SHP77 (cell line): ENCODE measurements at regions not wholly inside any gene's neighbourhood (a gene's known extent, or its start where the extent isn't known, plus 50 kb on each side); places are given as distances from the start of the nearest gene placed in this dataset.
"Not testable (repeated sequence)": the region's sequence is repeated elsewhere in the genome, so short reads cannot be mapped to it uniquely, and the experiment has no call there.

Experiments used
- DNase-seq, 2 experiments: peaks; one replicate each; lab custom pipeline; 2025; lab: John Stamatoyannopoulos, UW

DNA sequence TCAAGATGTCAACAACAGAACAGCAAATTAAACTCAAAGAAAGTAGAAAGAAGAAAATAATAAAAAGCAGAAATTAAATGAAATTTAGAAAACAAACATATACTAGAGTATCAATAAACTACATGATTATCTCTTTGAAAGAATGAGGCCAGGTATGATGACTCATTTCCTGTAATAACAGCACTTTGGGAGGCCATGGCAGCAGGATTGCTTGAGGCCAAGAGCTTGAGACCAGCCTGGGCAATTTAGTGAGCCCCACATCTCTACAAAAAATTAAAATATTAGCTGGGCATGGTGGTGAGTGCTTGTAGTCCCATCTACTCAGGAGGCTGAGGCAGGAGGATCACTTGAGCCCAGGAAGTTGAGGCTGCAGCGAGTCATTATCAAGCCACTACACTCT is 232.5 kb downstream of the RAB11FIP4 start:
- peak; percentile 5 to 30 for DNase-seq

DNA sequence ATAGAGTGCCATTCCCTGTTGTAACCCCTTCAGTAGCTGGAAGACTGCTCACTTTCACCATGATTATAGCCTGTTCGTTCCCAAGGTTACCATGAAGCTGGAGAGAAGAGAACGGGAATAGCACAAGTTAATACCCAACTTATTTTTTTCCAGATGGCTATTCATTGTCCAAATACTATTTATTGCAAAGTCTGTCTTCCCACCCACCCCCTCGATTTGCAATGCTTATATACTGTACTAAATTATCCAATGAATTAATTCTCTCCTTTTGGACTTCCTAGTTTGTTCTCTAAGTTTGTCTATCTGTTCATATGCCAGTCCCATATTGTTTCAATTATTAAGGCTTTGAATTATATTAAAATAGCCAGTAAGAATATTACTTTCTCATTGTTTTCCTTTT is 231.0 kb downstream of the RAB11FIP4 start:
- no peak for DNase-seq

- no peak for DNase-seq
Observed at GRCh38 chr17:31621566-31621965, 230.1 kb downstream of the RAB11FIP4 start.

- not testable (repeated sequence) for DNase-seq
Observed at GRCh38 chr17:31611053-31611452, 219.6 kb downstream of the RAB11FIP4 start.

- no peak for DNase-seq
Observed at GRCh38 chr17:31609996-31610910, 218.8 kb downstream of the RAB11FIP4 start.

DNA sequence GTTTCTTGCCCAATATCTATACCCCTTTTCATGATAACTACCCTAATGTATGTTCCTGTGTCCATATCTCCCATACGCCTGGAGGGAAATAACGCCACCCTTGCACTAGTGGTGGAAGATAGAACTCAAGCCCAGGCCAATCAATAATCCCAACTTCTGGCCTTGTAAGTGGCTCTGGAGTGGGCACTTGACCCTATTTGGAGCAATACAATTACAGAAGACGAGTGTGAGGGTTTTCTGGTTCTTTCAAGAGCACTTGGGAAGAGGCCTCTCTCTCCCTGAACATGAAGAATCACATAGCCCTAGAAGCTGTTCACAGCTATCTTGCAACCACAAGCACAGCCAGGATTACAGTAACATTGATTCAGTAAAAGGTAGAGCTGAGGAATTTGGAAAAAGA is 217.9 kb downstream of the RAB11FIP4 start:
- DNase-seq, result no peak

DNA sequence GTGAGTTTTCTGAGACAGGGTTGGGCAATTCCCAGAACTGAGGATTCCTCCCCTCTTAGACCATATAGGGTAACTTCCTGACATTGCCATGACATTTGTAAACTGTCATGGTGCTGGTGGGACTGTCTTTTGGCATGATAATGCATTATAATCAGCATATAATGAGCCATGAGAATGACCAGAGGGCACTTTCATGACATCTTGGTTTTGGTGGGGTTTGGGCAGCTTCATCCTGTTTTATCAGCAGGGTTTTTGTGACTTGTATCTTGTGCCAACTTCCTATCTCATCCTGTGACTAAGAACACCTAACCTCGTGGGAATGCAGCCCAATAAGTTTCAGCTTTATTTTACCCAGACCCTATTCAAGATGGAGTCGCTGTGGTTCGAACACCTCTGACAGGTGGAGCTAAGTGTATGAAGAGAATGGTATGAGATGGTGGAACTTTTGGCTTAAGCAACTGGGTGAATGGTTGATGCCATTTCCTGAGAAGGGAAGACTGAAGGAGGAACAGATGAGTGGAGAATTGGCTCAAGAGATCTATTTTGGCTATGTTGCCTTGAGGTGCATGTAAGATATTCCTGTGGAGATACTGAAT is 217.3 kb downstream of the RAB11FIP4 start:
- no peak for DNase-seq

DNA sequence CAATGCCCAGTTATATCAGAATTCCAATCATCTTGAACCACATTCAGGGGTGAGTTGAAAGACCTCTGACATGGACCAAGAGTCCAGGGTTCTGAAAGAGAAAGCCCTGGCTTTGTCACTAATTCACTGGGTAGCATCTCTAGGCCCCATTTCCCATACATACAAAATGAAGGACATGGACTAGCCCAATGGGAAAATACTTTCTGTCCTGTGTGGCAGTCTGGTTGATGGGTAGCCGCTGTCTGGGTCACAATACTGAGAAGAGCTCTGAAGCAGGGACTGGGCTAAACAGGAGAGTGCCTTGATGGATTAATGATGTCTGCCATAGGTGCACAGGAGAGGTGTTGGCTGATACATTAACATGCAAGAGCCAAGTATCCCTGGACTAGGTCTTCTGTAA is 214.3 kb downstream of the RAB11FIP4 start:
- DNase-seq, result no peak

DNA sequence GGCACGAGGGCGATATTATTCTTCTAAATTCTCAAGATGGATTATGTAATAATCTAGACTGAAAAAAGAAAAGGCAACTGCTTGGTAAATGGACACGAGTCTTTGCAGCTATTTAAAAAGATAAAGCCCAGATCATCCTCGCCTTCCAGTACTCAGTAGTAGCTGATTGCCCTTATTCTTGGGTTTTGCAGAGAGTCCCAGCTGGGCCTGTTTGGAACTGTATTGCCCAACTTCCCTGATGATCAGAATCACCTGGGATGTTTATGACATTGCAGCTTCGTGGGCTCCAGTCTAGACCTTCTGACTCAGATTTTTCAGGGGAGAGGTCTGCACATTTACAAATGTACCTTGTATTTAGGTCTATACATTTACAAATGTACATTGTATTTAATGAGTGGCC is 213.5 kb downstream of the RAB11FIP4 start:
- DNase-seq, result no peak

- not testable (repeated sequence) for DNase-seq
Observed at GRCh38 chr17:31600144-31600543, 208.7 kb downstream of the RAB11FIP4 start.

DNA sequence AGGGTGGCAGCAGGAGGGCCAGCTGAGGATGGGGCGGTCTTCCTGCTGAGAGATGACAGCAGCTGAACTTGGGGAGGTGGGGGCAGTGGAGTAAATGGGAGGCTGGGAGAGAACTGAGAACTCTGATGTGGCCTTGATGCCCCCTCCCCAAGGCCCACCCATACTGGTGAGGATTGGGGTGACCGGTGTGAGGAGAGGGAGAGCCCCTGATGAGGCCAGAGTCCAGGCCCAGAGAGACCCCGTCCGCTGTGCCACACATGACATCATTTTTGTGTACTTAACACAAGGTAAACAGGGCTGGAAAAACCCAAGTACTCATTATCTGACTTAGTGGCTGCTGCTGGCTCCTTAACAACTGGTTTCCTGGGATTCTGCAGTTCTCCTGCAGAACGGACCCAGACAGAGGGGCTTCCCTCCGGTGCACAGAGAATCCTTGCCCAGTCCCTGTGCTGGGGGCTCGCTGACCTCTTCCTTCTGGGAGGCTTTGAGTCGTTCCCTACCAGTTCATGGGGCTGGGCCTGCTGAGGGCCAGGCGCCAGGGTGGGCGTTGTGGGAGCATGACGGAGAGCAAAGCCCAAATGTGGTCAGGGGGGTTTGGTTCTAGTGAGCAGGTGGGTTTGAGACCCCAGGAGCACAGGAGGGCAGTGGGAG is 207.6 kb downstream of the RAB11FIP4 start:
- DNase-seq, result peak; percentile 41 to 50

- DNase-seq, result no peak
Observed at GRCh38 chr17:31598399-31598782, 206.9 kb downstream of the RAB11FIP4 start.

- no peak for DNase-seq
Observed at GRCh38 chr17:31597646-31598398, 206.3 kb downstream of the RAB11FIP4 start.

DNA sequence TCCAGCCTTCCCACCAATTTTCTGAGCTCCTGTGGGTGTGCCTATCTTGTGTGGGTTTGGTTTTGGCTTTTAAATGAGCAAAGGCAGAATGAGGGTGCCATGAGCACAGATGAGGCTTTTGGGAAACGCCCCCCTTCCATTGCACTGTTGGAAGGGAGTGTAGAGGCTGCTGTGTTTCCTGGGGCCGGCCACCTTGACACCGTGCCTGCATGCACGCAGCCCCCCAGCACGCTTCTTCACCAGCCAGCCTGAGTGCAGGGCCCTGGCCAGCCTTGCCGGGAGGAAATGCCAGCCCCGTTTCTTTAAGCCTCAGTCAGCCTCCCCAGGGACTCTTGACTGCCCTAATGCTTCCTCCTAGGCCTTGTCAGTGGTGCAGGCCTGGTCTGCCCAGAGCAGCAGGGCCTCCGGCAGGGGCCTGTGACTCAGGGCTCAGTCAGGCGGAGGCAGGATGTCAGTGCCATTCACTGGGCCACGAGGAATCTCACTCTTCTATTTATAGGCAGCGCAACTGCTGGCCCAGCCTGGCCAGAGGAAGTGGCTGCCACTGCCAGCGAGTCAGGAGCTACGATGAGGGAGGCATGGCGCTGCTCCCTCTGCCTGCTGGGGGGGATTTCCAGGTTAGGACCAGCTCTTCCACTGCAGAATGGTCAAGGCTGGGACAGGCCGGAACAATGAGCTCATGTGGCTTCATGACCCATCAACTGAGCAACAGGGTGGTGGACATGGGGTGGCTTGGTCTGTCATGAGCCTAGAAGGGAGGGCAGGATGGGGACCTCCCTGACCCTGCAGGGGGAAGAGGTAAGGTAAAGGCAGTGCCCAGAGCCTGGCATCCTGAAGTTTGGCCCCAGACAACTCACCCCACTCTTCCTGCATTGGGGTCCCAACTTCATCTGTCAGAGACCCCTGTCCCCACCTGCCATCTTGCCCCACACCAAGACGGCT is 205.2 kb downstream of the RAB11FIP4 start:
- DNase-seq, result peak; percentile 8 to 44

DNA sequence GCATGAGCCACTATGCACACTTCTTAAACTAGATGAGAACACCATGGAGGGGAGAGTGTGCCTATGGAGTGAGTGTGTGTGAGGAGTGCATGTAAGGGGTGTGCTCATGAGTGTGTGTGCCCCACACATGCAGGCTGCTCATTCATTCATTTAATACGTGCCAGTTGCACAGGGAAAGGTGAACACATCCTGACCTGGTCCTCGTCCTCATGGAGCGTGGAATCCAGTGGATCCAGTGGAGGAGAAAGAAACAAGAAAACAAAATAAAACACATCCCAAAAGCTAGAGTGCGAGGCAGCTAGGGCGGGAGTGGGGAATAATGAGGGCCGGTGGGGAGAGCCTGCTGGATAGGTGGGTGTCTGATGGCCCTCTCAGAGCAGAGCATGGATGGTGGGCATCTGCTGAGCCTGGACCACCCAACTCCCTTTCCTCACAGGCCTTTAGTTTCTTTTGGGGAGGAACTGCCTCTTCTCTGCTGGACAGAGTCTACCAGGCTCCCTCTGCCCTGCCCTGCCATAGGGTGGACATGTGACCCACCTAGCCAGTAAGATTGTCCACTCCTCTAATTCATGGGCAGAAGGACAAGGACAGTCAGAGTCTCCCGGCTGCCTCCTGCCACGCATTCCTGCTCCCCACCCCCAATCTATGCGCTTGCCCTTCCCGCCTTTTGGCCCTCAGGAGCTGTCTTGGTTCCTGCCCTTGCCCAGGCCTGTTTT is 204.3 kb downstream of the RAB11FIP4 start:
- DNase-seq, result no peak

- no peak for DNase-seq
Observed at GRCh38 chr17:31595076-31595475, 203.6 kb downstream of the RAB11FIP4 start.

GRCh38 chr17:31594416-31594815 is 202.9 kb downstream of the RAB11FIP4 start:
- DNase-seq, result no peak

GRCh38 chr17:31593806-31594205 is 202.3 kb downstream of the RAB11FIP4 start:
- DNase-seq, result peak; percentile 10 to 67

- DNase-seq, result no peak
Observed at GRCh38 chr17:31591924-31592323, 200.4 kb downstream of the RAB11FIP4 start.

DNA sequence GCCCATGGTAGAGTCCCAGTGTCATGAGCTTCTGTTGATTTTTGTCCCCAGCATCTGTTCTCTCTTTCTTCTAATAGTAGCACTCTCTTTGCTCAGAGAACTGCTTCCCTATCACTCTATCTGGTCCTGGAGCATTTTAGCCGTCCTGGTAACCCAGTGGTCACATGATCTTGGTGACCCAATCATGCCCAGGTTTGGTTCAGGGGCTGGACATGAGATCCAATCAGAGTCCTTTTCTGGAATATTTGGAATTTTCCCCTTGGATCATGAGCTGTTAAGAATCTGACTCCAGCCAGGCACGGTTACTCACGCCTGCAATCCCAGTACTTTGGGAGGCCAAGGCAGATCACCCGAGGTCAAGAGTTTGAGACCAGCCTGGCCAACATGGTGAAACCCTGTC is 197.0 kb downstream of the RAB11FIP4 start:
- no peak for DNase-seq
